A549 (cell line): ENCODE measurements at regions not wholly inside any gene's neighbourhood (a gene's known extent, or its start where the extent isn't known, plus 50 kb on each side); places are given as distances from the start of the nearest gene placed in this dataset.

ENCODE experiments used
- KDM1A ChIP-seq: fragments of 200-600 bp; sonication (generic); IDR thresholded peaks from 2 replicates; pipeline ENCODE4 v1.6.1; 2016; ENCODE audit warnings: low read depth, mild to moderate bottlenecking
- RNF2 ChIP-seq: fragments of 200-600 bp; sonication (generic); IDR thresholded peaks from 2 replicates; pipeline ENCODE4 v1.6.1; 2016; ENCODE audit warnings: low read depth, mild to moderate bottlenecking, antibody characterized with exemption, moderate library complexity, borderline replicate concordance
- ZSCAN20 ChIP-seq: fragments of 250-450 bp; sonication (Bioruptor Pico); IDR thresholded peaks from 2 replicates; pipeline ENCODE4 v1.8.0; 2022; ENCODE audit warnings: mild to moderate bottlenecking, moderate library complexity
- TF ChIP-seq, protein P1 (sequence below): IDR thresholded peaks from 2 replicates; pipeline ENCODE4 v1.6.1; 2012

DNA sequence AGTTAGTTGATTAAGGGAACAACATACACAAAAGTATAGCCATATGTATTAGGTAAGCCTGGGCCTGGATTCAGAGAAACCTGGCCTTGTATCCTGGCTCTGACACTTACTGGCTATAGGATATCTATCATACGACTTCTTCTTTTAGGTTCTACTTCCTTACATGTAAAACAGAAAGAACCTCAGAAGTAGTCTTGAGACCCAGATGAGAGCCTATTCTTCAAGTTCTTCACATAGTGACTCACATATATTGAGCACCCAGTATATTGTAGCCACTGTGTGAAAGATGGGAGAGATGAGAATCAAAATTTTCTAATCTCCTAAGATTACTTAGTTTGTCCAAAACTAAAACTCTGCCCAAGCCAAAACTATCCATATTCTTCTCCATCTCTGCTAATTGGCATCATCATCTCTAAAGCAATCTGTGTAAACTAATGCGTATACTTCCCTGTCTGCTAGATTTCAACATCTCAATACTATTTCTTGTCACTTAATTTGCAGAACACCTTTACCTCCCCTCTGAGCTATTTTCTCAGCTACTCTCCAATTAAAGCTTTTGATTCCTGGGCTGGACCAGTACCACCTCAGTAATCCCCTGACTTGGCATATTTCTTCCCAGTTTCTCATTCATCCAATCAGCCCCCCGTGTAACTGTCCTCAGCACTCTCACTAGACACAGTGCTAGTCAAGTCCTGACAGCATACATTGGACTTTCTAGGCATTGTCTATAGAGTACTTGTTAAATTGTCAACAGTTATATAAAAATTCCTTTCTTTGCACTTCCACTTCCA, 53.5 kb upstream of the MET start:
- no peak for TF ChIP-seq RNF2
- TF ChIP-seq ZSCAN20, result no peak
- TF ChIP-seq, protein P1, sequence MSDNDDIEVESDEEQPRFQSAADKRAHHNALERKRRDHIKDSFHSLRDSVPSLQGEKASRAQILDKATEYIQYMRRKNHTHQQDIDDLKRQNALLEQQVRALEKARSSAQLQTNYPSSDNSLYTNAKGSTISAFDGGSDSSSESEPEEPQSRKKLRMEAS, result no peak
- TF ChIP-seq KDM1A, result no peak
